Adrenal gland (tissue), 5 donors: ENCODE measurements at regions not wholly inside any gene's neighbourhood (a gene's known extent, or its start where the extent isn't known, plus 50 kb on each side); places are given as distances from the start of the nearest gene placed in this dataset.

Experiments
- POLR2A ChIP-seq, 2 donors: fragments of 450-650 bp; IDR thresholded peaks; one replicate each; pipeline ENCODE4 v1.6.1; 2017; ENCODE audit warnings: antibody characterized with exemption in 2 of 2, mild to moderate bottlenecking in 2 of 2, moderate library complexity in 1 of 2
- TF ChIP-seq, protein P1 (sequence below), 6 experiments: fragments of 450-650 bp in 4 of 6; fragments of 200-600 bp in 2 of 6; sonication (generic) in 1 of 6; IDR thresholded peaks; 1 replicate in 5 of 6; 2 replicates in 1 of 6; pipeline versions ENCODE4 v1.5.1 to v1.8.0; 2016 to 2021; ENCODE audit warnings: antibody characterized with exemption in 6 of 6, mild to moderate bottlenecking in 2 of 6, moderate library complexity in 1 of 6
- donor health status: DM: no; HTN: no; CAD: no.

DNA sequence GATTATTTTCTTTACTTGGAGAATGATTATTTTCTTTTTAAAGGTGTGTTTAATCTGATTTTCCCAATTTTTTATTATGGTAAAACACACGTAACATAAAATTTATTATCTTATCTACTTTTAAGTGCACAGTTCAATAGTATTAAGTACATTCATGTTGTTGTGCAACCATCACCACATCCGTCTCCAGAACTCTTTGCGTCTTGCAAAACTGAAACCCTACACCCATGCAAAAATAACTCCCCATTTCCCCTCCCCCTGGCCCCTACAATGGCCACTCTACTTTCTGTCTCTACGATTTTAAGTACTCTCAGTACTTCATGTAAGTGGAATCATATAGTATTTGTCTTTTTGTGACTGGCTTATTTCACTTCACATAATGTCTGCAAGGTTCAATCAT is 230.7 kb downstream of the SATB1 start:
- TF ChIP-seq POLR2A (IDR thresholded peaks at IDR 0.05), result no peak
- TF ChIP-seq, protein P1, sequence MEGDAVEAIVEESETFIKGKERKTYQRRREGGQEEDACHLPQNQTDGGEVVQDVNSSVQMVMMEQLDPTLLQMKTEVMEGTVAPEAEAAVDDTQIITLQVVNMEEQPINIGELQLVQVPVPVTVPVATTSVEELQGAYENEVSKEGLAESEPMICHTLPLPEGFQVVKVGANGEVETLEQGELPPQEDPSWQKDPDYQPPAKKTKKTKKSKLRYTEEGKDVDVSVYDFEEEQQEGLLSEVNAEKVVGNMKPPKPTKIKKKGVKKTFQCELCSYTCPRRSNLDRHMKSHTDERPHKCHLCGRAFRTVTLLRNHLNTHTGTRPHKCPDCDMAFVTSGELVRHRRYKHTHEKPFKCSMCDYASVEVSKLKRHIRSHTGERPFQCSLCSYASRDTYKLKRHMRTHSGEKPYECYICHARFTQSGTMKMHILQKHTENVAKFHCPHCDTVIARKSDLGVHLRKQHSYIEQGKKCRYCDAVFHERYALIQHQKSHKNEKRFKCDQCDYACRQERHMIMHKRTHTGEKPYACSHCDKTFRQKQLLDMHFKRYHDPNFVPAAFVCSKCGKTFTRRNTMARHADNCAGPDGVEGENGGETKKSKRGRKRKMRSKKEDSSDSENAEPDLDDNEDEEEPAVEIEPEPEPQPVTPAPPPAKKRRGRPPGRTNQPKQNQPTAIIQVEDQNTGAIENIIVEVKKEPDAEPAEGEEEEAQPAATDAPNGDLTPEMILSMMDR (IDR thresholded peaks at IDR 0.05), result no peak
